ENCODE measurements at regions not wholly inside any gene's neighbourhood (a gene's known extent, or its start where the extent isn't known, plus 50 kb on each side); places are given as distances from the start of the nearest gene placed in this dataset.

GRCh38 chr1:5189384-5189783 is 535.0 kb downstream of the AJAP1 start:
- Histone ChIP-seq H3K9me3 (ENCODE audit: control insufficient read depth, insufficient read depth, low read length) (no peaks in the 10 kb centered on the region), H3K27me3 (ENCODE audit: control insufficient read depth, insufficient read depth, low read length) (no peaks in the 10 kb centered on the region), H3K4me3 (ENCODE audit: low read depth, low read length) (no peak overlapping the region), H3K9ac (ENCODE audit: low read depth, low read length) (no peak overlapping the region), H3K27ac (ENCODE audit: low read depth, low read length) (no peak overlapping the region), H3K36me3 (ENCODE audit: control insufficient read depth, insufficient read depth, low read length) (no peaks in the 10 kb centered on the region), H3K4me1 (ENCODE audit: control insufficient read depth, insufficient read depth, low read length) (no peaks in the 10 kb centered on the region; the same call in 1 of the 2 replicates)

DNA sequence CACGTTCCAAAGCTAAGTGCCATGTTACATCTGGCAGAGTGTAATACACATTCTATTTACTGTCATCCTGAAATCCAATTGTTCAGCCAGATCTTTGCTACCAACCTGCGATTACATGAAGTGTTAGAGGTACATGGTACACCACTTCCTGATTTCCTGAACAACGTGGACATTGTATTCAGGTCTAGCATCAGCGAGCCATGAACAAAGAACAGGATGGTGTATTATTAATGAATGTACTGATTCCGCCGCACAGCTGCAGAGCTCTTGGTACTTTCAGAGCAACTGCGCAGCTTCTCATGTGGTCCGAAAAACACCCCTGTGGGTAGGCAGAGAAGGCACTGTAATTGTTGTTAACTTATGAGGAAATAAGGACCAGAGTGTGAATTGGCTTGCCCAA is 511.4 kb downstream of the AJAP1 start:
- Histone ChIP-seq H3K36me3 (ENCODE audit: control insufficient read depth, insufficient read depth, low read length) (no peaks in the 10 kb centered on the region), H3K9me3 (ENCODE audit: control insufficient read depth, insufficient read depth, low read length) (no peaks in the 10 kb centered on the region), H3K4me3 (ENCODE audit: low read depth, low read length) (no peak overlapping the region), H3K27me3 (ENCODE audit: control insufficient read depth, insufficient read depth, low read length) (no peaks in the 10 kb centered on the region; the same call in 1 of the 2 replicates), H3K27ac (ENCODE audit: low read depth, low read length) (no peak overlapping the region), H3K4me1 (ENCODE audit: control insufficient read depth, insufficient read depth, low read length) (0 out of 2 replicates have a peak, but pooled peaks cover 4% of the 10 kb centered on the region), H3K9ac (ENCODE audit: low read depth, low read length) (no peak overlapping the region)

GRCh38 chr1:5164158-5164557 is 509.7 kb downstream of the AJAP1 start:
- Histone ChIP-seq H3K27ac (ENCODE audit: low read depth, low read length) (no peak overlapping the region), H3K9ac (ENCODE audit: low read depth, low read length) (no peak overlapping the region), H3K36me3 (ENCODE audit: control insufficient read depth, insufficient read depth, low read length) (no peaks in the 10 kb centered on the region), H3K4me1 (ENCODE audit: control insufficient read depth, insufficient read depth, low read length) (0 out of 2 replicates have a peak, but pooled peaks cover 4% of the 10 kb centered on the region), H3K27me3 (ENCODE audit: control insufficient read depth, insufficient read depth, low read length) (no peaks in the 10 kb centered on the region; the same call in 1 of the 2 replicates), H3K4me3 (ENCODE audit: low read depth, low read length) (no peak overlapping the region), H3K9me3 (ENCODE audit: control insufficient read depth, insufficient read depth, low read length) (no peaks in the 10 kb centered on the region)

- H3K36me3 ChIP-seq (ENCODE audit: control insufficient read depth, insufficient read depth, low read length): no peaks in the 10 kb centered on the region
- no peak overlapping the region for H3K9ac ChIP-seq (ENCODE audit: low read depth, low read length)
- no peaks in the 10 kb centered on the region for H3K9me3 ChIP-seq (ENCODE audit: control insufficient read depth, insufficient read depth, low read length)
- H3K4me3 ChIP-seq (ENCODE audit: low read depth, low read length): no peak overlapping the region
- no peak overlapping the region for H3K27ac ChIP-seq (ENCODE audit: low read depth, low read length)
- 0 out of 2 replicates have a peak, but pooled peaks cover 4% of the 10 kb centered on the region for H3K4me1 ChIP-seq (ENCODE audit: control insufficient read depth, insufficient read depth, low read length)
- H3K27me3 ChIP-seq (ENCODE audit: control insufficient read depth, insufficient read depth, low read length): no peaks in the 10 kb centered on the region; the same call in 1 of the 2 replicates
Measured at GRCh38 chr1:5161372-5161771, 507.0 kb downstream of the AJAP1 start.

DNA sequence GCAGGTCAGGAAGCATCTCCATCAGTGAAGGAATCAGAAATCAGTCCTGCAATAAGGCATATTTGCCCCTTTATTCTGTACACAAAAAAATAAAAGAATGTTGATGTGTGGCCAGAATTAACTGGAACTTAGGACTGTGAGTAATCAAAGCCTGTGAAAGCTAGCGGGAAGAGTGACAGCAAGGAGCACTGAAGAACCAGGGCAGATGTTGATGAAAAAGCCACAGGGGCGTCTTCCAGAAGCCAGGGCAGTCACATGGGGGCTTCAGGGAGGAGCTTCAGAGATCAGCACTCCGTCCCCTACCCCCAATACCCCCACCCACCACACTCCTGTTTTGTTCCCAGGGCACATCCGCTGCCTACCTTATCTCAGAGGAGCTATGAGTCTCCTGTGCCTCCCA is 502.8 kb downstream of the AJAP1 start:
- Histone ChIP-seq H3K9me3 (ENCODE audit: control insufficient read depth, insufficient read depth, low read length) (peaks cover 11% of the 10 kb centered on the region; the same call in 1 of the 2 replicates), H3K4me3 (ENCODE audit: low read depth, low read length) (no peak overlapping the region), H3K27me3 (ENCODE audit: control insufficient read depth, insufficient read depth, low read length) (no peaks in the 10 kb centered on the region), H3K27ac (ENCODE audit: low read depth, low read length) (no peak overlapping the region), H3K9ac (ENCODE audit: low read depth, low read length) (no peak overlapping the region), H3K4me1 (ENCODE audit: control insufficient read depth, insufficient read depth, low read length) (0 out of 2 replicates have a peak, but pooled peaks cover 4% of the 10 kb centered on the region), H3K36me3 (ENCODE audit: control insufficient read depth, insufficient read depth, low read length) (no peaks in the 10 kb centered on the region)

DNA sequence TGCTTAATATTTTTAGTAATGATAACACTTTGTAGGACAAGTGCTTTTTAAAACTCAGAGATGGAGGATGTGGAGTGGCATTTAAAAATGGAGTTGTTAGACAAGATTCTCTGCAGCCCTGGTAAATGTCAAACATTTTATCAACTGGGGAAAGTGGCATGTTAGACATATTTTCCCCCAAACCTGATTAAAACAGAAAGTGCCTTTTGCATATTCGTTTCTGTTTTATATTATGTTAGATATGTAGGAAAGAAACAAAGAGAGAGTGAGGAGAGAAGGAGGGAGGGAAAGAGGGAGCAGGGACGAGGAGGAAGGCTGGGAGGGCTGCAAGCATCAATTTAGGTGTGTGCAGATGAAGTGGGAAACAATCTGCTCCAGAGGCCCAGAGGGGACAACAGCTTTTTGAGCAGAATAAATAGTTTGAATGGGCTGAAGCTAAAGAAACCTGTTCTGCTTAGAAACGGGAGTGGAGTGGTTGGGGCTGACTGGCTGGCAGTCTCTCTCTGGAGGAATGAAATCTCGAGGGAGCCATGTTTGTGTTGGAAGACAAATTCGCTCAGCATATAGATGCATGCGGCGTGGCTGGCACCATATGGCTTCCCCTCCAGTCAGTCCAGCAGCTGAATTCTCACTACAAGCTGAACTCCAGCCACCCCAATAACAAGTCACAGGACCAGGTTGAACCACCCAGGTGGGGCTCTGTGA is 502.2 kb downstream of the AJAP1 start:
- peaks cover 11% of the 10 kb centered on the region; the same call in 1 of the 2 replicates for H3K9me3 ChIP-seq (ENCODE audit: control insufficient read depth, insufficient read depth, low read length)
- no peaks in the 10 kb centered on the region for H3K27me3 ChIP-seq (ENCODE audit: control insufficient read depth, insufficient read depth, low read length)
- no peak overlapping the region for H3K27ac ChIP-seq (ENCODE audit: low read depth, low read length)
- no peaks in the 10 kb centered on the region for H3K36me3 ChIP-seq (ENCODE audit: control insufficient read depth, insufficient read depth, low read length)
- H3K4me3 ChIP-seq (ENCODE audit: low read depth, low read length): no peak overlapping the region
- H3K4me1 ChIP-seq (ENCODE audit: control insufficient read depth, insufficient read depth, low read length): 0 out of 2 replicates have a peak, but pooled peaks cover 4% of the 10 kb centered on the region
- H3K9ac ChIP-seq (ENCODE audit: low read depth, low read length): no peak overlapping the region

DNA sequence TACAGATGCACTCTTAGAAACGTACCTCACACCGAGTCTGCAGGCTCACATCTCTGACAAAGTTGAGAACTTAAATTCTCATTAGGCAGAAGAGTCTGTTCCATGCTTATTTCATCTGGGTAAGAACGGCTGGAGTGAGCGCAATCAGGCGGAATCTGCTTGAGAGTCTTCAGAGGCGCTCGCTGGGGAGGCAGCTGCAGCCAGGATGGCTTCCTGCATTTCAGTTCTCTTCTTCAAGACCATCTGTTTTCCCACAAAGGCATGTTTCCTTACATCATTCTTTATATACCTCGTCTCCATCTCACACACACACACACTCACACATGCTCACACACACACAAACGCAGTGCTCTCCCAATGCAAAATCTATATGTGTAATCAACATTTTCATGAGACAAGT is 497.1 kb downstream of the AJAP1 start:
- Histone ChIP-seq H3K27me3 (ENCODE audit: control insufficient read depth, insufficient read depth, low read length) (no peaks in the 10 kb centered on the region), H3K9ac (ENCODE audit: low read depth, low read length) (no peak overlapping the region), H3K4me1 (ENCODE audit: control insufficient read depth, insufficient read depth, low read length) (no peaks in the 10 kb centered on the region), H3K36me3 (ENCODE audit: control insufficient read depth, insufficient read depth, low read length) (no peaks in the 10 kb centered on the region), H3K9me3 (ENCODE audit: control insufficient read depth, insufficient read depth, low read length) (peaks cover 11% of the 10 kb centered on the region; the same call in 1 of the 2 replicates), H3K4me3 (ENCODE audit: low read depth, low read length) (no peak overlapping the region), H3K27ac (ENCODE audit: low read depth, low read length) (no peak overlapping the region)

DNA sequence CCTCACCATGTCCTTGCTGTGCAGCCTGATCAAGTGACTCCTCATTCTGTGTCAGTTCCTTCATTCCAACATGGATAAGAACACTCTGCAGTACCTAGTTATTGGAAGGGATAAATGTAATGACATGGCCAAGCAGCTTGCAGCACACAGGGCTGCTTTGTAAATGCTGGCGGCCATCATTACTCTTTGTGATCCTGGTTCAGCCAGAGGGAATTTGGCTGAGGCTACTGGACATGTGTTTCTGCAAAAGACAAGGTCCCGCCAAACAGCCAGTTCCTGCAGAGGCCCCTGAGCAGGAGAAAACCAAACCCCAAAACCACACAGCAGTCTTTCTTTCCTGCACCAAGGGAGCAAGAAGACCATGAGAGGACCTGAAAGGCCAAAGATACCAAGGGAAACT is 495.8 kb downstream of the AJAP1 start:
- 0 out of 2 replicates have a peak, but pooled peaks cover 5% of the 10 kb centered on the region for H3K9me3 ChIP-seq (ENCODE audit: control insufficient read depth, insufficient read depth, low read length)

DNA sequence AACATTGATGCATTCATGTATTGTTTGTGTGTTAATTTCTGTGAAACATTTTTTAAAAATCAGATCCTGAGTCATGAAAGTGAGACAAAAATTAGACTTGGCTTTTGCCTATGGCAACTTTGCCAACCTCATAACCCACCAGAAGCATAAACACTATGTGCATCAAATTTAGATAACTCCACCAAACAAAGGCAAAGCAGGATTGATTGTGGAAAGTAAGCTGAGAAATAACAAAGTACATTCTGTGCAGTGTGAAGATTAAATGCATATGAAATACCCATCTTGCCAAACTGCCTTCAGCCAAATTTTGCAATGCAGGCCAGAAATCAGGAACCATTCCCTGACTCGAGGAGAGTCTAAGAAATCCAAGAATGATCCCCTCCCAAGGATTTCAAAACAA is 493.4 kb downstream of the AJAP1 start:
- Histone ChIP-seq H3K4me3 (ENCODE audit: low read depth, low read length) (no peak overlapping the region), H3K27me3 (ENCODE audit: control insufficient read depth, insufficient read depth, low read length) (no peaks in the 10 kb centered on the region), H3K9ac (ENCODE audit: low read depth, low read length) (no peak overlapping the region), H3K27ac (ENCODE audit: low read depth, low read length) (no peak overlapping the region), H3K9me3 (ENCODE audit: control insufficient read depth, insufficient read depth, low read length) (no peaks in the 10 kb centered on the region), H3K4me1 (ENCODE audit: control insufficient read depth, insufficient read depth, low read length) (peaks cover 9% of the 10 kb centered on the region), H3K36me3 (ENCODE audit: control insufficient read depth, insufficient read depth, low read length) (no peaks in the 10 kb centered on the region)

More for the DNA sequence above, 495.8 kb downstream of the AJAP1 start:
- Histone ChIP-seq H3K4me3 (ENCODE audit: low read depth, low read length) (no peak overlapping the region), H3K27me3 (ENCODE audit: control insufficient read depth, insufficient read depth, low read length) (no peaks in the 10 kb centered on the region), H3K27ac (ENCODE audit: low read depth, low read length) (no peak overlapping the region), H3K4me1 (ENCODE audit: control insufficient read depth, insufficient read depth, low read length) (no peaks in the 10 kb centered on the region), H3K36me3 (ENCODE audit: control insufficient read depth, insufficient read depth, low read length) (no peaks in the 10 kb centered on the region), H3K9ac (ENCODE audit: low read depth, low read length) (no peak overlapping the region)

GRCh38 chr1:5142389-5142788 is 488.0 kb downstream of the AJAP1 start:
- H3K4me3 ChIP-seq (ENCODE audit: low read depth, low read length): no peak overlapping the region
- H3K36me3 ChIP-seq (ENCODE audit: control insufficient read depth, insufficient read depth, low read length): no peaks in the 10 kb centered on the region
- H3K27ac ChIP-seq (ENCODE audit: low read depth, low read length): no peak overlapping the region
- H3K9ac ChIP-seq (ENCODE audit: low read depth, low read length): no peak overlapping the region
- no peaks in the 10 kb centered on the region for H3K27me3 ChIP-seq (ENCODE audit: control insufficient read depth, insufficient read depth, low read length)
- H3K4me1 ChIP-seq (ENCODE audit: control insufficient read depth, insufficient read depth, low read length): peaks cover 9% of the 10 kb centered on the region
- no peaks in the 10 kb centered on the region for H3K9me3 ChIP-seq (ENCODE audit: control insufficient read depth, insufficient read depth, low read length)

GRCh38 chr1:5141750-5142149 is 487.3 kb downstream of the AJAP1 start:
- H3K36me3 ChIP-seq (ENCODE audit: control insufficient read depth, insufficient read depth, low read length): no peaks in the 10 kb centered on the region
- H3K9ac ChIP-seq (ENCODE audit: low read depth, low read length): no peak overlapping the region
- H3K4me3 ChIP-seq (ENCODE audit: low read depth, low read length): no peak overlapping the region
- peaks cover 9% of the 10 kb centered on the region for H3K4me1 ChIP-seq (ENCODE audit: control insufficient read depth, insufficient read depth, low read length)
- no peak overlapping the region for H3K27ac ChIP-seq (ENCODE audit: low read depth, low read length)
- no peaks in the 10 kb centered on the region for H3K27me3 ChIP-seq (ENCODE audit: control insufficient read depth, insufficient read depth, low read length)
- no peaks in the 10 kb centered on the region for H3K9me3 ChIP-seq (ENCODE audit: control insufficient read depth, insufficient read depth, low read length)

All from HUES48 (cell line).